Right renal pelvis (tissue), 4 donors: ENCODE measurements at regions not wholly inside any gene's neighbourhood (a gene's known extent, or its start where the extent isn't known, plus 50 kb on each side); places are given as distances from the start of the nearest gene placed in this dataset.
"Not testable (repeated sequence)": the region's sequence is repeated elsewhere in the genome, so short reads cannot be mapped to it uniquely, and the experiment has no call there.

ENCODE experiments used
- DNase-seq, 4 donors: peaks; one replicate each; pipeline ENCODE4 v3.0.0-alpha.2; 2013; ENCODE audit warnings: low read depth in 4 of 4, low spot score in 3 of 4, missing footprints in 1 of 4

DNA sequence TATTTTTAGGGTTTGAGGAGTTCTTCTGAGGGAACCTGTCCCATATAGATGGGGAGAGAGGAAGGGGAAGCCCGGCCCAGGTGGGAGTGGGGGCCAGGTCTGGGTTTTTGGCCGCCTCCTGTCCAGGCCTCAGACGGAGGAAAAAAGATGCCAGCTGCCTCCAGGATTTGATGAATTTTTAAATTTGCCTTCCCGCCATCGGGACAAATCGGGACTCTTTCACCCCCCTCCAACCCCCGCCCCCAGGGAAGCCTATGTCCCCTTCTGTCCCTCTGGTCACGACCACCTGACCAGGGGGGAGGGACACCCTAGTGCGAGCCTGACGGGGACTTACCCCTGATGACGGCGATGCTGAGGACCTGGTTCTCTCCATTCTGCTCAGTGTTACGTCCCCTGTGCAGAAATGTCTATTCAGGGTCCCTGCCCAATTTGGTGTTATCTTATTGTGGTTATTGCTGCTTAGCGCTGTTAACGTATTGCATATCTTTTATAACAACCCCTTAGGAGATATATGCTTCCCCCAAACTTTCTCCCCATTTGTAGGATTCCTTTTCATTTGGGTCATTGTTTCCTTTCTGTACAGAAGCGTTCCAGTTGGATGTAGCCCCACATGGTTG lies 115.9 kb upstream of the GRK3 start:
- no peak for DNase-seq

DNA sequence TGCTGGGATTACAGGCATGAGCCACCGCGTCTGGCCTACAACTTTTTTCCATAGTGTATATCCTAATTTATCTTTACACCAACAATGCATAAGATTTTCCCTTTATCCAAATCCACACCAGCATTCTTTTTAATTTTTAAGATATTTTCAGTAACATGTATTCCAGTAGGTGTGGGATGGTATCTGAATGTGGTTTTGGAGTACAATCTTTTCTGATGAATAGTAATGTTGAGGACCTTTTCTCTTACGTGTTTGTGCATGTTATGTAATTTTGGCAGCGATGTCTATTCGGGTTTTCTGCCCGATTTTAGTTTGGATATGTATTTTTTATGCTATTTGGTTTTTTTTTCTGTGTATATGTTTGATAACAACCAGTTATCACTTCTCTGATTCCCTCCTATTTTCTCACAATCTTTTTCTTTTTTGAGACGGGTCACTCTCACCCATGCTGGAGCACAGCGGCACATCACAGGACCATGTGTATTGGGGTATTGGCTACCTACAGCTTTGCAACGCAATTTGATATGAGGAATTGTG lies 114.6 kb upstream of the GRK3 start:
- no peak for DNase-seq

DNA sequence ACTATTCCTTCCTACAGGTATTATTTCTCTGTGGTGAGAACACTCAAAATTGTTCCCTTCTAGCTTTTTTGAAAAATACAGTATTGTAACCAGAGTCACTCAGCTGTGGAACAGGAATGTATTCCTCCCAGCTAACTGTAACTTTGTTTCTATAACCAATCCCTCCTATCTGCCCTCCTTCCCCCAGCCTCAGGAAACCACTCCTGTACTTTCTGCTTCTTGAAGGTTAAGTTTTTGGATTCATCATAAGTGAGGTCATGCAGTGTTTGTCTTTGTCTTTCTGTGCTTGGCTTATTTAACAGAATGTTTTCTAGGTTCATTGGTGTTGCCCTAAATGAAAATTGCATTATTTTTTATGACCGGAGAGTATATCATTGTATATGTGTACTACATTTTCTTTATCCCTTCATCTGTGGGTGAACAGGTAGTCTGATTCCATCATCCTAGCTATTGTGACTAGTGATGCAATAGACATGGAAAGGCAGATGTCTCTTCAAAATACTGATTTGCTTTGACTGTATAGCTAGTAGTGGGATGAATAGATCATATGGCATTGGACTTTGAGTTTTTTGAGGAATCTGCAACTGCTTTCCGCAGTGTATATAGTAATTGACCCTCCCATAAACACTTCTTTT lies 112.9 kb upstream of the GRK3 start:
- no peak for DNase-seq

DNA sequence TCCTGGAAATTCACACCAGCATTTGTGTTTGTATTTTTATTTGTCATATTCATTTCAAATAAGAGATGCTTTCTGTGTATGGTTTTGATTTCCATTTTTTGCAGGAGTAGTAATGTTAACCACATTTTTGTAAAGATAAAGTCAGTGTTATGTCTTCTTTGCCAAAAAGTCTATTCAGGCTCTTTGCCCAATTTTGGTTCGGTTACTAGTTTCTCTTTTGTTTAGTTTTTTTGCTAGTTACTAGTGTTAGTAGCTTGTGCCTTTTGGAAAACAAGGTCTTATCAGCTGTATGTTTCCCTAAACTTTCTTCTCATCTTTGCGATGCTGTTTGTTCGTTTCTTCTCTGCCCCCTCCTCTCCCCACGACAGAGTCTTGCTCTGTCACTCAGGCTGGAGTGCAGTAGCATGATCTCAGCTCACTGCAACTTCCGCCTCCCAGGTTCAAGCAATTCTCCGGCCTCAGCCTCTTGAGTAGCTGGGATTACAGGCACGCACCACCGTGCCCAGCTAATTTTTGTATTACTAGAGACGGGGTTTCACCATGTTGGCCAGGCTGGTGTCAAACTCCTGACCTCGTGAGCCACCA lies 112.3 kb upstream of the GRK3 start:
- DNase-seq, result no peak

DNA sequence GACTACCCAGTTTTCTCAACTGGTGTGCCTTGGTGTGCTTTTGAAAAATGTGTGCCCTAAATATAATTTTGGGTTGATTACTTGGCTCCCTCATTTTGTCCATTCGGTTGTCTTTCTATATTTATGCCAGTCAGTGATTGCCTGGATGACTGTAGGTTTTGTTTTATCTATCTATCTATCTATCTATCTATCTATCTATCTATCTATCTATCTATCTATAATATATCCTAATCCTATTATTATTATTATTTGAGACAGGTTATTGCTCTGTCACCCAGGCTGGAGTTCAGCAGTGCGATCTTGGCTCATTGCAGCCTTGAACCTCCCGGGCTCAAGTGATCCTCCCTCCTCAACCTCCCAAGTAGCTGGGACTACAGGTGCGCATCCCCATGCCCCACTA lies 111.4 kb upstream of the GRK3 start:
- DNase-seq, result no peak

DNA sequence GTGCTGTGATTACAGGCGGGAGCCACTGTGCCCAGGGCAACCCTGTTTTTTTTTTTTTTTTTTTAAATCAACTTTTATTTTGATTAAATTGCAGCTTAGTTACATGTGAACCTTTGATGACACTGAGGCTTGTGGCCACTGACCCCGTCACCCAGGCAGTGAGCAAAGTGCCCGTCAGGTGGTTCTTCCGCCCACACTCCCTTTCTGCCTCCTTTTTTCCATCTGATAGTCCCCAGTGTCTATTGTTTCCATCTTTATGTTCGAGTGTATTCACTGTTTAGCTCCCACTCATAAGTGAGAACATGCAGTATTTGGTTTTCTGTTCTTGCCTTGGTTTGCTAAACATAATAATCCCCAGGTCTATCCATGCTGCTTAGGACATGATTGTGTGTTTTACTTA lies 110.9 kb upstream of the GRK3 start:
- DNase-seq, result no peak

DNA sequence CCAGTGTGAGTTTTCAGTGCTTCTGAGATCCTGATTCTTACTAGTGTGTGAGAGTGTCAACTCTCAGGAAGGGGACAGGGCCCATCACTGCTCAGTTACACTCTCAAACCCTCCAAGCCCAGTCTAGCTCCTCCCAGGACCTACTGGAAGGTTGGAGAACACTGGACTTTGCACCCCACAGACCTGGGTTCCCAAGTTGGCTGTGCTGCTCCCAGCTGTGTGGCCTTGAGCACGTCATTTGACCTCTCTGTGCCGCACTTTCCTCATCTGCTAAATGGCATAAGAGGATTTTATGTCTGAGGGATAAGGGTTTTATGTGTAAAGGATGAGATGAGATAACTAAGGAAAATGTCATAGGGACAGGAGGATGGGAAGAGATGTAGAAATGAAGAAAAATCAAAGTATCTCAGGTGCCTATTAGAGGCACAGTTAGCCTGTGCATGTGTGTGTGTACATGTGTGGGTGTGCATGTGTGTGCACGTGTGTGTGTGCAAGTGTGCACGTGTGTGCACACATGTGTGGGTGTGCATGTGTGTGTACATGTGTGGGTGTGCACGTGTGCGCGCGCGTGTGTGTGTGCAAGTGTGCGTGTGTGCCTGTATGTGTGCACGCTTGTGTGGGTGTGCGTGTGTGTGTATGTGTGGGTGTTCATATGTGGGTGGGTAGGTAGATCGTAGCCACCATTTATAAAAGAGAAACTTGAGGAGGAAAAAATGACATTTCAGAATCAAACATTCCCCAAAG lies 108.0 kb upstream of the GRK3 start:
- not testable (repeated sequence) for DNase-seq

DNA sequence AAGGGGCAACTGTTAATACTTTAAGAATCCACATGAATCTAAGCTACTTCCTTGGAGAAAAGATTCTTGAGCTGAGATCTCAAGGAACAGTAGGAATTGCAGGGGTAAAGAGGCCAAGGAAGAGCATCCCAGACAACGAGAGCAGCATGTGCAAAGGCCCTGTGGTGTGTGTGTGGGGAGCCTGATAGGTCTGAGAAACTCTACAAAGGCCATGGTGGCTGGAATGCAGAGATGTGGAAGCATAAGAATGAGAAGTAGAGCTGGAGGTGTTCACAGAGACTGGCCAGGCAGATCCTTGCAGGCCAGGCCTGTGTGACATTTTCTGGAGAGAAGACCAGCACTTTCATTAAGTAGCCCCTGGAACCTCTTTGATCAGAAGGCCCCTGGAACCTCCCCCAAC lies 105.8 kb upstream of the GRK3 start:
- not testable (repeated sequence) for DNase-seq

DNA sequence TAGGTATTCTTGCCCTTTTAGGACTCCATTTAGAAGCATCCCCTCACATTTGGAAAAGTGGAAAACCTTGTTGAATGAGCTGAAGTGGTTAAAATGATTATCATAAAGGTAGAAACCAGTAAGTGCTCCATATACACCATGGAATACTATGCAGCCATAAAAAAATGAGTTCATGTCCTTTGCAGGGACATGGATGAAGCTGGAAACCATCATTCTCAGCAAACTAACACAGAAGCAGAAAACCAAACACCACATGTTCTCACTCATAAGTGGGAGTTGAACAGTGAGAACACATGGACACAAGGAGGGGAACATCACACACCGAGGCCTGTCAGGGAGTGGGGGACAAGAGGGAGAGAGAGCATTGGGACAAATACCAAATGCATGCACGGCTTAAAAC lies 103.8 kb upstream of the GRK3 start:
- DNase-seq, result not testable (repeated sequence)

DNA sequence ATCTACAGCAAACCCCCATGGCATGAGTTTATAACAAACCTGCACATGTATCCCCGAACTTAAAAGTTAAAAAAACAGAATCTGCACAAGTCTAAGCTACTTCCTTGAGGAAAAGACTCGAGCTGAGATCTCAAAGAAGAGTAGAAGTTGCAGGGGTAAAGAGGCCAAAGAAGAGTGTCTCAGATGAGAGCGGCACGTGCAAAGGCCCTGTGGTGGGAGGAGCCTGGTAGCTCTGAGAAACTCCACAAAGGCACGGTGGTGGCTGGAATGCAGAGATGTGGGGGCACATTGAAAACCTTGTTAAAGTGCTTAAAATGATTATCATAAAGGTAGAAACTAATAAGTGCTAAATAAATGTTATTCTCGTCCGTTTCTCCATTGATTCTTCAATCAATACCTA lies 103.2 kb upstream of the GRK3 start:
- no peak for DNase-seq

DNA sequence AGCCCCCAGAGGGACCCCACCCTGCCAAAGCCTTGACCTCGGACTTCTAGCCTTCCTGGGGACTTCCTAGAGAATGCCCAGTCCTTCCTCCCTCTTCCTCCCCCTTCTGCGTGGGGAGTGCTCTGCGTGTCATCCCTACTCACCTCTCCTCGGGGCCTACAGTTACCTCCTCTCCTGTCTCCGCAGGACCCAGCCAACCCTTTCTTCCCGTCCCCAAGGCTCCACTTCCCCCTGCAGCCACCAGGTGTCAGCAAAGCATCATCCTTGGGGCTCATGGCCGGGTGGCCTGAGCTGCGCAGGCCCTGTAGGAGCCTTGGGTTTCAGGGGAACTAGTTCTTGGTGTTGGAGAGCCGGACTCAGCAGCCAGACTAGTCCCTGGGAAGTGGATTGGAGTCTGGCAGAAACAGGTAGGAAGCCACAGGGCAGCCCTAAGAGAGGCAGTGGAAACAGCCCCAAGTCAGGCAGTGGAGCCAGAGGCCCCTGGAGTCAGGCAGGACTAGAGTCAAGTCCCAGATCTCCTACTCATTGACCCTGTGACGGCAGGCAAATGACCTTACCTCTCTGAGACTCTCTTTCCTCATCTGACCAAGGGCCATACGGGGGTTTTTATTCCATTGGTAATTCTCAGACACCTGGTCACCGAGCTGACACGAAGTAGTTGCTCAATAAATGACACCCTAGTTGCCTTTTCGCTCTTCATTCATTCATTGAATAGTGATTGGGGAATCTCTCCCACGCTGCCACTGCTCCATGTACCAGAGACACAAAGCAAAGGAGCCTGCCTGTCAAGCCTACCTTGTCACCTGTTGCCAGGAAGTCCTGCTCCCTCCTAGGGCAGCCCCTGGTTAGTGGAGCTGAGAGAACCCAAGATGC lies 101.8 kb upstream of the GRK3 start:
- DNase-seq, result peak; percentile 57 to 74 (median 68)

DNA sequence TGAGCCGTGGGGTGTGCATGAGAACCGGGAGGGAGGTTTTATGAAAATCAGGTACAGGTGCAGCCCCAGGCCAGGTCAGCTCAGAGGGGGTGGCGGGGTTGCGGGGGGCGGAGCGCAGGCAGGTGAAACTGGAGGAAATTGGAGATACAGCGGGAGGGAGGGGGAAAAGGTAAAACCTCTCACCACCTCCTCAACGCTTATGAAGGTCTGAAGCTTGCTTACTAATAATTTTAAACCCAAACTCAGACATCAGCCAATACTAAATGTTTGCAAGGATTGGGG lies 101.2 kb upstream of the GRK3 start:
- DNase-seq, result not testable (repeated sequence)

DNA sequence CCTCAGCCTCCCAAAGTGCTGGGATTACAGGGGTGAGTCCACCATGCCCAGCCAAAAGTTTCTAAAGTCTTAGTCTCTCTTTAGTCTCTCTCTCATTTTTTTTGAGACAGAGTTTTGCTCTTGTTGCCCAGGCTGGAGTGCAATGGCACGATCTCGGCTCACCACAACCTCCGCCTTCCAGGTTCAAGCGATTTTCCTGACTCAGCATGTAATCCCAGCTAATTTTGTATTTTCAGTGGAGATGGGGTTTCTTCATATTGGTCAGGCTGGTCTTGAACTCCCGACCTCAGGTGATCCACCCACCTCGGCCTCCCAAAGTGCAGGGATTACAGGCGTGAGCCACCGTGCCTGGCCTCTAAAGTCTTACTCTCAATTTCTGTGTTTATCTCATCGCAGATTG lies 100.1 kb upstream of the GRK3 start:
- not testable (repeated sequence) for DNase-seq

DNA sequence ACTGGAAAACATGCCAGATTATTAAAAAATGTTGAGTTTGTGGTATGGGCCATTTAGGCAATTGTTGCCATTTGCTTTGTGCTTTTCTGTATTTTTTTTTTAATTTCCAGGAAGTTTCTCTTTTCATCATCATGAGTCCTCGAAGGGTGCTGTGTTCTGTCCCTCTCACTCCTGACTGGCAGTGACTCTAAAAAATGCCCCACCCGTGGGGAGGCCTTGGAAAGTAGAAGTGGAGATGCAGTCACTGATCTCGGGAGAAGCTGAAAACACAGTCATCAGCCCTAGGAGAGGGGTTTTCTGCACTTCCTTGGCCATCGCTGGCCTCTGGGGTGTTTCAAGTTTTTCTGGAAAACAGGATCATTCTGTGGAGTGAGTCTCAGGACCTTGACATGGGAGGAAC lies 98.5 kb upstream of the GRK3 start:
- DNase-seq, result no peak

DNA sequence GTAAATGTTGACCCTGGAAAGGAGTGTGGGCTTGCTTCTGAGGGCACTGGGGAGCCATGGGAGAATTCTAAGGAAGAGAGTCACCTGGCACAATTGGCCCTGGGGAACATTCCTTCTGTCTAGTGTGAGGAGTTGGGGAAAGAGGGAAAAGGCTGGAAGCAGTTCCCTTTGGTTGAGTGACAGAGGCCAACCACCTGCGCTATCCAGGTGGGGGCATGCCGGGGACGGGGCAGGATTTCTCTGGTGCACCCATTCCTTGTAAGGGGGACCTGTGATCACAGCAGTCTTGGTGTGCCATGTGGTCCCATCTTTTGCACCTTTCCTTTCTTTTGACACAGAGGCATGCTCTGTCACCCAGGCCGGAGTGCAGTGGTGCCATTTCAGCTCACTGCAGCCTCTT lies 92.1 kb upstream of the GRK3 start:
- no peak for DNase-seq

DNA sequence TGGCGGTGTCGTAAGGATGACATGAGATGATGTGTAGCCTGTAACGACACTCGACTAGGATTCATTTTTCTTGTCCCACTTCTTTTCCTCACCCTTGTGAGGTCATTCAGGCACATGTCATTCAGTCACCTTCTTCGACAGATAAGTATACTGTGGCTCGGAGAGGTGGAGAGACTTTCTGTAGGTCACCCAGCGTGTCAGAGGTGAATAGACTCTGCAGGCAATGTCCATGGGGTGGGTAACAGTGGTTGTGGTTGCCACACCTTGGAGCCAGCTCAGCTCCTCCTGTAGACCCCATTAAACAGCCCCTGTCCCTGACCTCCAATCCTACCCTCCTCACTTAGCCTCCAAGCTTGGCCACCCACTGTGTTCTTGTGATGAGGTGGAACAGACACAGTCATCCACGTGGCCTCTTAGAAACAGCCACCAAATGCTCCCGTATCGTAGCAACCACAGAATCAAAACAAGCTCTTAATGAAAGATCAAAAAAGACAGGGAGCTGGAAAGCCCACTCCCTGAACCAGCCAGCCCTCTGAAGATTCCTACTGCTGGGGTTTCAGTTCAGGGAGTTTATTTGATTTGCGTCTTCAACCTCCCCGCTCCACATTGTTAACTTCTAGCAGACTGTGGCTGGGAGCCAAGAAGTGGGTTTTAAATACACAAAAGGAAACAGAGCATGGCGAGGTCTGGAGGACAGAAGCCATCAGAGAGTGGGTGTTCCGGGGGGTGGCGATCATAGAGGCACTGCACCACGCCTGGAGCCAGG lies 89.0 kb upstream of the GRK3 start:
- DNase-seq, result peak; percentile 71 to 92 (median 88)

DNA sequence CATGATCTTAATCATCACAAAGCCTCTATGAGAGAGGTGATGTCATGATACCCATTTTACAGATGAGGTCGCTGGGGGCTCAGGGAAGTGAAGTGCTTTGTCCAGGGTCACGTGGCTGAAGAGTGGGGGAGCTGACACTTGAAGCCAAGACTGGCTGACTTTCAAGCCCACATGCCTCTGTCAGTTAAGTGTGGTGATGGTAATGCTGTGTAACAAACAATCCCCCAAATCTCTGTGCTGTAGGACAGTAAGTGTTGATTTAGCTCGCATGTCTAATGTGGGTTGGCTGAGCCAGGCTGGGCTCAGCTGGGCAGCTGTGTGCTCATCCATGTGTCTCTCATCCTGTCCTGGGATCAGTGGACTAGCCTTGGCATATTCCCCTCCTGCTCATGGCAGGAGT lies 87.1 kb upstream of the GRK3 start:
- no peak for DNase-seq

DNA sequence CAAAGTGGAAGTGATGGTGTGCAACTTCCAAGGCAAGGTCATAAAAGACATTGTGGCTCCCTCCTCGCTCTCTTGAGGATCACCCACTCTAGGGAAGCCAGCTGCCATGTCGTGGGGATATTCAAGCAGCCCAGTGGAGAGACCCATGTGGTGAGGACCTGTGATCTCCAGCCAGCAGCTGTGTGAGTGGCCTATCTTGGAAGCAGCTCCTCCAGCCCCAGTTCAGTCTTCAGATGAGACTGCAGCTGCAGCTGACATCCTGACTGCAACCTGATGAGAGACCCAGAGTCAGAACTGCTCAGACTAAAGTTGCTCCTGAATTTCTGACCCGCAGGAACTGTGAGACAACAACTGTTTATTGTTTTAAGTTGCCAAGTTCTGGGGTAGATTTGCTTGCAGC lies 86.4 kb upstream of the GRK3 start:
- DNase-seq, result no peak

DNA sequence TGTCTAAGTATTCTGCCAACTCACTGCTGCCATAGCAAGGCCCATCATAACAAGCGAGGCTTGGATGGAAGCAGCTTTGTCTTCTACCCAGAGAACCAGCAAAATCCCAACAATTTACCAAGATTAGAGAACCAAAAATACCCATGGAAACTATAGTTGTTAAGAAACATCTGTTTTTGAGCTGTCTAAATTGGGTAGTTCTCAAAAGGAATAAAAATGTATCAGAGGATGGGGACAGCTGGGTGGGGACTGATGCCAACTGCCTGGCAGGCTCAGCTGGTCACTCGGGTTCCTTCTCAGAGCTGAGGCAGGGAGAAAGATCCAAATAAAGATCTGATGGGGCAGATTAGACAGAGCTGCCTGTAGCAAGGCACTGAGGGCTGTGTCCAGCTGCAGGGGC lies 85.9 kb upstream of the GRK3 start:
- no peak for DNase-seq

DNA sequence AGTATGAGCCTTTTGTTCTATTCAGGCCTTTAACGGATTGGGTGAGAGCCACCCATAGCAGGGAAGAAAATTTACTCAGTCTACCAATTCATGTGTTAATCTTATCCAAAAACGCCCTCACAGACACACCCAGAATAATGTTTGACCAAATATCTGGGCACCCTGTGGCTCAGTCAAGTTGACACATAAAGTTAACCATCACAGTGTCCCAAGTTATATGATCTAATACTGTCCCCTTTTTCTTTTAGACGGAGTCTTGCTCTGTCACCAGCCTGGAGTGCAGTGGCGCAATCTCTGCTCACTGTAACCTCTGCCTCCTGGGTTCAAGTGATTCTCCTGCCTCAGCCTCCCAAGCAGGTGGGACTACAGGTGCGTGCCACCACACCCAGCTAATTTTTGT lies 83.6 kb upstream of the GRK3 start:
- not testable (repeated sequence) for DNase-seq
